ENCODE measurements at regions not wholly inside any gene's neighbourhood (a gene's known extent, or its start where the extent isn't known, plus 50 kb on each side); places are given as distances from the start of the nearest gene placed in this dataset.

GRCh38 chr4:162935214-162935613 is 231.5 kb downstream of the NAF1 start:
- no peak for TF ChIP-seq EGR1 (IDR thresholded peaks at IDR 0.05; ENCODE audit: low read depth in 2 of 2)
- no peak for TF ChIP-seq TAF1 (conservative IDR thresholded peaks at IDR 0.05)
- no peak for TF ChIP-seq ZBTB33 (IDR thresholded peaks at IDR 0.05)
- TF ChIP-seq HNF4A (conservative IDR thresholded peaks at IDR 0.05): no peak
- no peak for TF ChIP-seq RAD21 (IDR thresholded peaks at IDR 0.05)
- no peak for TF ChIP-seq JUND (IDR thresholded peaks at IDR 0.05)
- TF ChIP-seq CTCF (IDR thresholded peaks at IDR 0.05; ENCODE audit: low read depth, low read length, missing input control): no peak
- no peak for TF ChIP-seq FOXA1 (IDR thresholded peaks at IDR 0.05)
- no peak for TF ChIP-seq RXRA (IDR thresholded peaks at IDR 0.05)
- TF ChIP-seq FOXA2 (IDR thresholded peaks at IDR 0.05): no peak
- TF ChIP-seq NR2F2 (IDR thresholded peaks at IDR 0.05): no peak
- no peak for TF ChIP-seq REST (IDR thresholded peaks at IDR 0.05)
- Histone ChIP-seq H3K9me3 (ENCODE audit: control insufficient read depth in 4 of 4, low read length in 3 of 4) (peaks cover 0 to 5% (median 0%) of the 10 kb centered on the region in 4 donors), H3K36me3 (ENCODE audit: control insufficient read depth in 4 of 4, insufficient read depth in 3 of 4, low read depth in 1 of 4, low read length in 3 of 4) (no peaks in the 10 kb centered on the region), H3K4me1 (ENCODE audit: control insufficient read depth in 4 of 4, insufficient read depth in 4 of 4, low read length in 3 of 4) (no peaks in the 10 kb centered on the region), H3K4me3 (ENCODE audit: low read depth in 1 of 3, low read length in 3 of 3) (no peak overlapping the region), H3K27me3 (ENCODE audit: control insufficient read depth in 4 of 4, insufficient read depth in 4 of 4, low read length in 3 of 4) (no peaks in the 10 kb centered on the region), H3K9ac (ENCODE audit: low read depth in 1 of 2, low read length in 2 of 2) (no peak overlapping the region), H3K27ac (ENCODE audit: low read depth in 1 of 2, low read length in 2 of 2) (no peak overlapping the region)
- WGBS: 74% methylated on average over 6 of the region's 6 CpGs
- no peak for DNase-seq (ENCODE audit: low spot score)

- WGBS: 40% methylated on average over 4 of the region's 4 CpGs
- Histone ChIP-seq H3K9ac (ENCODE audit: low read depth in 1 of 2, low read length in 2 of 2) (no peak overlapping the region), H3K27me3 (ENCODE audit: control insufficient read depth in 4 of 4, insufficient read depth in 4 of 4, low read length in 3 of 4) (no peaks in the 10 kb centered on the region), H3K9me3 (ENCODE audit: control insufficient read depth in 4 of 4, low read length in 3 of 4) (peaks cover 0 to 5% (median 0%) of the 10 kb centered on the region in 4 donors), H3K4me3 (ENCODE audit: low read depth in 1 of 3, low read length in 3 of 3) (no peak overlapping the region), H3K27ac (ENCODE audit: low read depth in 1 of 2, low read length in 2 of 2) (no peak overlapping the region), H3K4me1 (ENCODE audit: control insufficient read depth in 4 of 4, insufficient read depth in 4 of 4, low read length in 3 of 4) (no peaks in the 10 kb centered on the region), H3K36me3 (ENCODE audit: control insufficient read depth in 4 of 4, insufficient read depth in 3 of 4, low read depth in 1 of 4, low read length in 3 of 4) (no peaks in the 10 kb centered on the region)
- TF ChIP-seq ATF3 (IDR thresholded peaks at IDR 0.05) (no peak), FOXA2 (IDR thresholded peaks at IDR 0.05) (no peak), EGR1 (IDR thresholded peaks at IDR 0.05; ENCODE audit: low read depth in 2 of 2) (no peak), NR2F2 (IDR thresholded peaks at IDR 0.05) (no peak), FOXA1 (IDR thresholded peaks at IDR 0.05) (no peak), MAX (IDR thresholded peaks at IDR 0.05) (no peak), HNF4G (IDR thresholded peaks at IDR 0.05) (no peak), SP1 (IDR thresholded peaks at IDR 0.05) (no peak), RXRA (IDR thresholded peaks at IDR 0.05) (no peak), CTCF (IDR thresholded peaks at IDR 0.05; ENCODE audit: low read depth, low read length, missing input control) (no peak), HNF4A (conservative IDR thresholded peaks at IDR 0.05) (no peak), JUND (IDR thresholded peaks at IDR 0.05) (no peak), TAF1 (conservative IDR thresholded peaks at IDR 0.05) (no peak)
- DNase-seq (ENCODE audit: low spot score): no peak
Observed at GRCh38 chr4:162931286-162931685, 235.4 kb downstream of the NAF1 start.

Data from liver (tissue), 8 donors.